Activated naive CD8-positive, alpha-beta T cell (primary cell): ENCODE measurements at regions not wholly inside any gene's neighbourhood (a gene's known extent, or its start where the extent isn't known, plus 50 kb on each side); places are given as distances from the start of the nearest gene placed in this dataset.

ENCODE experiments used
- H3K27ac Mint-ChIP-seq: one replicate; pipeline ENCODE4 v1.8.0; 2021; ENCODE audit warnings: mixed read lengths
- H3K27me3 Mint-ChIP-seq: one replicate; pipeline ENCODE4 v1.8.0; 2021; ENCODE audit warnings: mixed read lengths
- H3K36me3 Mint-ChIP-seq: one replicate; pipeline ENCODE4 v1.8.0; 2021; ENCODE audit warnings: mixed read lengths
- H3K4me1 Mint-ChIP-seq: one replicate; pipeline ENCODE4 v1.8.0; 2021; ENCODE audit warnings: low read depth, mixed read lengths
- H3K4me3 Mint-ChIP-seq: one replicate; pipeline ENCODE4 v1.8.0; 2021; ENCODE audit warnings: mild to moderate bottlenecking, mixed read lengths
- H3K9me3 Mint-ChIP-seq: one replicate; pipeline ENCODE4 v1.8.0; 2021; ENCODE audit warnings: low read depth, mixed read lengths

DNA sequence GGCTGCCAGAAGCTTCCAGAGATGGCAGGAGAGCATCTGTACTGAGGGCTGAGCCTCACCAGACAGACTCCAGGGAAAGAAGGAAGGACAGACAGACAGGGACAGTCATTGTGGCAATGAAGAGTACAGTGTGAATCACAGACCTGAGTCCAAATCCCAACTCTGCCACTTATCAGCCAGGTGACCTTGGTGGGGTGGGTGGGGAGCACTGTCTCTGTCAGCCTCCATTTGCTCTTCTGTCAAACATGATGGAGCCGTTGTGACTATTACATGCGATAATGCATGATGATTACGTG is 85.9 kb upstream of the FSTL4 start:
- Mint-ChIP-seq H3K9me3 (no peaks in the 10 kb centered on the region), H3K4me1 (peaks cover 12% of the 10 kb centered on the region), H3K27me3 (peaks cover 2% of the 10 kb centered on the region), H3K36me3 (no peaks in the 10 kb centered on the region), H3K4me3 (no peak overlapping the region), H3K27ac (no peak overlapping the region)

DNA sequence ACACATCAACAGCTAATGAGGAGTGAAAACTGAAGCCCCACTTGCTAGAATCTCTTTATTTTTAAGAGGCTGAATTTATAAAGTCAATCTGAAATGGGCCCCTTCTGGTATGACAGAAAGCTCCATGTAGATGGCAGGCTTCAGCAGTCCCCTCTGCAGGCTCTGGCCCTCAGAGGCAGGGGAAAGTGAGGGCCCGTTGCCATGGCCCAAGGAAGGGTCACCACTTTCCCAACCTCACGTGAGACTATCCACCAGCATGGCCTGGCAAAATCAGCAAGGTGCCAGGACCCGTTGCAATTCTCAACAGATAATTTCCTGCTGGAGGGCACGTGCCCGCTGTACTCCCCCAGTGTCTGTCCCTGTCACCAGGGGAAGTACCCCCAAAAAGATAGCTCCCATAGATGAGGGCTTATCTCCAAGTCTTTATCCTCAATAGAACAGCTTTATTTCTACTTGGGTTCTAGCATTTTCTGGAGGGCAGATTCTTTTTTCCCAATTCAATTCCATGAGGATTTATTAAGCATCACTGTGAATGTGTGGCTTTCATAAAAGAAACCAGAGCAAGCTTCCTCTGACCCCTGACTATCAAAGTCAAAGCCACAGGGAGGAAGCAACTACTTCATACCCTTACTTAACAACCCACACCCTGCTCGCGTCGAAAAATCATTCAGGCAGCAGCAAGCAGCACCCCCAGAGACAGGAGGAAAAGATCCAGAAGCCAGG is 85.4 kb upstream of the FSTL4 start:
- H3K4me1 Mint-ChIP-seq = peaks cover 12% of the 10 kb centered on the region
- H3K27ac Mint-ChIP-seq = no peak overlapping the region
- no peak overlapping the region for H3K4me3 Mint-ChIP-seq
- peaks cover 2% of the 10 kb centered on the region for H3K27me3 Mint-ChIP-seq
- no peaks in the 10 kb centered on the region for H3K36me3 Mint-ChIP-seq
- no peaks in the 10 kb centered on the region for H3K9me3 Mint-ChIP-seq

DNA sequence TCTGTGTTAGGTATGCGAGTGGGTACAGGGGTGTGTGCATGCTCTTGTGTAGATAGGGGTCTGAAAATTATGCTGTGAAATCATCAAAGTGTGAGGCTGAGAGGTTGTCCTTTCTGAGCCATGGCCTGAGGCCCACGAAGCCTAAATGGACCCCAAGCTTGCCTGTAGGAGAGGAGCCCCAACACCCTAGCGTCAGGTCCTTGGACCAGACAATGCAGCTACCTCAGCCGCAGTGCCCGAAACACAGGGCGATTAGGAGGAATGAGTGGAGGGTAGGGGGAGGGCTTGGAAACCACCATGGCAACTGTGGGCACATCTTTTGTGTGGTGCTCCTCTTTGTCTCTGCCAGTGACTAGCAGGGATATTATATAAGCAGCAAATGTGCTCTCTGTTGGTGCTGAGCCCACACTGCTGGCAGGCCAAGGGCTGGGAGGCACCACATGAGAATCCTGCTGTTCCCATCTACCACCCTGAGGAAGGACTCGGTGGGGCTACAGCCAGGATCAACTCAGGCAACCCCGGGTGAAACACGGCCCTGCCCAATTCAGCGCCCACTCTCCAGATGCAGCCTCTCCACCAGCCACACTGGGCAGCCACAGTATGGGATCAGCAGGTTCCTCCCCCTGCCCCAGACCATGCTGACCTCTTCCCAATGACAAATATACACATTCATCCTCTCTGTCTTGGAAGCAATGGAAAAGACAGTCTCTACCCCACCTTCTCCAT is 84.6 kb upstream of the FSTL4 start:
- Mint-ChIP-seq H3K27me3 (peaks cover 3% of the 10 kb centered on the region), H3K27ac (no peak overlapping the region), H3K9me3 (no peaks in the 10 kb centered on the region), H3K4me1 (peaks cover 12% of the 10 kb centered on the region), H3K36me3 (no peaks in the 10 kb centered on the region), H3K4me3 (no peak overlapping the region)

DNA sequence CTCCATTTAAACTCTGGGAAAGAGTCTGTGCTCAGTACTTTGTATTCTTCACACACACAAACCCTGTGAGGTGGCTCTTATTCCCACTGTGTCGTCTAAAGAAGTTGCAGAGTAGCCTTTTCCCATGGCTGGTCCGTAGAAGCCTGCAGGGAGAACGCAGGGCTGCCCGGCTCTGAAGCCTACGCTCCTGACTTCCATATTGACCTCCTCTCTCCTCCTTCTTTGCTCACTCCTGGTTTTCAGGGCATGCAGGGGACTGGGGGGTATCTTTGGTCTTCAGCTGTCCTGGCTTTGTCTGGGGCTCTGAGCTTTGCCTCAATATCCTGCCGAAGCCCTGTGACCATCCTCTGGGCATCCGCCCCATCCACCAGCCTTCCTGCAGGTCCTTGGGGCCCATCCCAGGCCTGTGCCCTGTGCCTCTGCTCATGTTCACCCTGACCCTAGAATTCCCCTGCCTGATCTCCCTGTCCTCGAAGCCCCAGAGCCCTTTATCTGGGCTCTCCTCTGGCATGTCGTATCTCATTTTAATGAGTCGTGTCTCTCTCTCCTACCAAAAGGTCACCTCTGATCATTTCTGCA is 83.8 kb upstream of the FSTL4 start:
- H3K27me3 Mint-ChIP-seq = peaks cover 5% of the 10 kb centered on the region
- no peak overlapping the region for H3K27ac Mint-ChIP-seq
- no peak overlapping the region for H3K4me3 Mint-ChIP-seq
- H3K9me3 Mint-ChIP-seq = no peaks in the 10 kb centered on the region
- H3K4me1 Mint-ChIP-seq = peaks cover 12% of the 10 kb centered on the region
- no peaks in the 10 kb centered on the region for H3K36me3 Mint-ChIP-seq

DNA sequence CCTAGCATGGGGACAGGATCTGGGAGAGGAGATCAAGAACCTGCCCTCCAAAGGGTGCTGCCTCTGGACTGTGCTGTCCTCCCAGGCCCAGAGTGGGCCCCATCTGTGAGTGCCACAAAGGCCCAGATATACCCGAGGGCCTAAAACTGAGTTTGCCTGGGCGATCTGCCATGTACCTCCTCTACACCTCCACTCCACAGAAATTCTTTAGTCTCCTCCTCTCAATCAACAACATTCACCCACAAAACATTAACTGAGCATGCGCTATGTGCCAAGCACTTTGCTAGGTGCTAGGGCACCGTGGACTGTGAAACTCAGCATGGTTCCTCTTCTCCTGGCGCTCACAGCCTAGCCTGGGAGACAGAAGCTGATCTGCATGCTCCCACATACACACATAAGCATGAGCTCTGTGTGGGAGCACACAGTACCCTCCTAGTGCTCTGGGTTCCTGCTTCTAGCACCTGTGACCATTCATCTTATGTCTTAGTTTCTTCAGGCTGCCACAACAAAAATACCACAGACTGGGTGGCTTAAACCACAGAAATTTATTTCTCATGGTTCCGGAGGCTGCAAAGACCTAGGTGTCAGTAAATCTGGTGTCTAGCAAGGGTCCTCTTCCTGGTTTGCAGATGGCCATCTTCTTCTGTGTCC is 82.0 kb upstream of the FSTL4 start:
- no peaks in the 10 kb centered on the region for H3K9me3 Mint-ChIP-seq
- H3K4me1 Mint-ChIP-seq = peaks cover 12% of the 10 kb centered on the region
- H3K36me3 Mint-ChIP-seq = no peaks in the 10 kb centered on the region
- H3K4me3 Mint-ChIP-seq = no peak overlapping the region
- H3K27ac Mint-ChIP-seq = no peak overlapping the region
- H3K27me3 Mint-ChIP-seq = peaks cover 11% of the 10 kb centered on the region

- Mint-ChIP-seq H3K36me3 (no peaks in the 10 kb centered on the region), H3K27me3 (peaks cover 22% of the 10 kb centered on the region), H3K27ac (no peak overlapping the region), H3K4me3 (no peak overlapping the region), H3K9me3 (no peaks in the 10 kb centered on the region), H3K4me1 (peaks cover 12% of the 10 kb centered on the region)
These were observed 79.1 kb upstream of the FSTL4 start for GRCh38 chr5:133691448-133691847.

DNA sequence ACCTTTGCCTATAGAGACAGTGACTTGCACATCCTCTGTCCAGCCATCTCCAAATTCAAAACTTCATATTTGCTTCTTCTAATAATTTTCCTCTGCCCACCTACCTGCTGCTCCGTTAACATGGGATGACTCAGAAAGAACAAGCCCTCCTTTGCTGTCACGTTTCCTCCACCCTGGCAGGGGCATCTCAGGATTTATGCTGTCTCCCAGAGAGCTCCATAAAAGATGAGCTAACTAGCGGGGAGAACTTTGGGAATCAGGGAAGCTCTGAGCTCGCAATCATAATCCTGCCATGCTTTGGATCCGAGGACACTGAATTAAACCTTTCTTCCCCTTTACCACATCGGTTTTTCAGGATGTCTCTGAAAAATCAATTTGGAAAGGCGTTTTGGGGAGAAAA is 78.4 kb upstream of the FSTL4 start:
- Mint-ChIP-seq H3K27me3 (peaks cover 24% of the 10 kb centered on the region), H3K36me3 (no peaks in the 10 kb centered on the region), H3K9me3 (no peaks in the 10 kb centered on the region), H3K4me1 (peaks cover 12% of the 10 kb centered on the region), H3K4me3 (no peak overlapping the region), H3K27ac (no peak overlapping the region)

DNA sequence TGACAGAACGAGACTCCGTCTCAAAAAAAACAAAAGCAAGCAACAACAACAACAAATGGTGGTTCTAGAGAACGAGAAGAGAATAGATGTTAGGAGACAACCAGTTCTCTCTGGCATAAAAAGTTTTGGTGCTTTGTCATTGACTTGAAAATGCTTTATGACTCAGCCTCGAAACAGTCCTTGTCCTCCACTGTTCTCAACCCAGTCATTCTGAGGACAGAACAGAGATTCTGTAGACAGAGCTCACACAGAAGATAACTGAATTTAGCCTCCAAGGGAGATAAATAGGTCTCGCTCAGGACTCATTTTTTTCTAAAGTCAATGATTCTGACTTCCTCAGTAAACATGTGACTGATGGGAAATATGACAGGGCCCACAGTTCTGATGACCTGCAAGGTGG is 76.0 kb upstream of the FSTL4 start:
- H3K27ac Mint-ChIP-seq = no peak overlapping the region
- H3K4me1 Mint-ChIP-seq = no peaks in the 10 kb centered on the region
- H3K9me3 Mint-ChIP-seq = no peaks in the 10 kb centered on the region
- peaks cover 25% of the 10 kb centered on the region for H3K27me3 Mint-ChIP-seq
- no peaks in the 10 kb centered on the region for H3K36me3 Mint-ChIP-seq
- H3K4me3 Mint-ChIP-seq = no peak overlapping the region

DNA sequence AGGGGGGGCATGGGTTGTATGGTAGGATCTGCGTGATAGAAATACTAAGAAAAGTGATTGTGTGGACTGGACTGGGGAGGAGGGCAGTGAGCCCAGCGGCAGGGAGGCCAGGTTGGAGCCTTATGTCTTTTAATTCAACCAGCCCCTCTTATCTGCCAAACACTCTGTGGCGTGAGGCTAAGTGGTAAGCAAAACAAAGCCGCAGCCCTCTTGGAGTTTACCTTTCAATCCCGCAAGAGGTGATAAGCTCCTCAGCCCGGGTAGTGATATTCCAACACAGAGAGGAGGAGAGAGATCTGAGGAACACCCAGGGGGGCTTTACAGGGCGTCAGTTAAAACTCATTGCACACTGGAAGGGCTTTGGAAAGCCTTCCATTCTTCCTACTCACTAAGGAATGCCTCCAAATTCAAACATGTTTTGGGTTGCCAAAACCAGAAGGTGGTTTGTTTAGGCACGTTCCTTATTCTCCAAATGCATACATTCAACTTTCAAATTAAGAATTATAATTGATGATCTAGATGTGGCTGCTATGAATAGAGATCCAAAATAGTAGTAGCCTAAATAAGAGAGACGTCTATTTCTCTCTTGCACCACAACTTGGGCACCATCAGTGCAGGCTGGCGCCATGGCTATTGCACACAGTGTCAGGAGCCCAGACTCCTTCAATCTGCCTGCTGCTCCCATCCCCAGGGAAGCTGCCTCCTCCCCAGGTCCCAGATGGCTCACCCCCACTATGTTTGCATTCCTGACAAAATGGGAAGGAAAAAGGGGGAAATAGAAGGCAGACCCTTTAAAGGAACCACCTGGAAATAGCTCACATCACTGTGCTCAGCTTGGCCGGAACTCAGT is 75.1 kb upstream of the FSTL4 start:
- Mint-ChIP-seq H3K36me3 (no peaks in the 10 kb centered on the region), H3K4me3 (no peak overlapping the region)

DNA sequence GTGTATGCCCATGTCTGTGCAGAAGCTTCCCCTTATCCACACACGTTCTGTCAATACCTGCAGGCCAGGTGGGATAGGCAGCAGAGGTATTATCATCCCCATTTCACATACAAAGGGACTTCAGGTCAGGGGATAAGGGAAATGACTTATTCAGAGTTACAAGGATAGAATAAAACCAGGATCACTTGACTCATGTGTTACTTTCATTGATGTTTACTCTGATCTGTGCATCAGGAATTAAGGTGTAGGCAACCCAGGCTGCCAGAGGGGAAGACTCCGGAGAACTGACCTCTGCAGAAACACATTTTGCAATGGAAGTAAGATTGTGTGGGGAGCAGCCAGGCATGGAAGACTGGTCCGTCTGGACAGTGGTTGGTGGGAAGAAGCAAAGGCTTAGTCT is 74.2 kb upstream of the FSTL4 start:
- Mint-ChIP-seq H3K9me3 (no peaks in the 10 kb centered on the region), H3K36me3 (no peaks in the 10 kb centered on the region), H3K4me1 (no peaks in the 10 kb centered on the region), H3K27ac (no peak overlapping the region), H3K4me3 (no peak overlapping the region), H3K27me3 (peaks cover 21% of the 10 kb centered on the region)

More for the DNA sequence above, 75.1 kb upstream of the FSTL4 start:
- Mint-ChIP-seq H3K27me3 (peaks cover 23% of the 10 kb centered on the region), H3K4me1 (no peaks in the 10 kb centered on the region), H3K27ac (no peak overlapping the region), H3K9me3 (no peaks in the 10 kb centered on the region)

DNA sequence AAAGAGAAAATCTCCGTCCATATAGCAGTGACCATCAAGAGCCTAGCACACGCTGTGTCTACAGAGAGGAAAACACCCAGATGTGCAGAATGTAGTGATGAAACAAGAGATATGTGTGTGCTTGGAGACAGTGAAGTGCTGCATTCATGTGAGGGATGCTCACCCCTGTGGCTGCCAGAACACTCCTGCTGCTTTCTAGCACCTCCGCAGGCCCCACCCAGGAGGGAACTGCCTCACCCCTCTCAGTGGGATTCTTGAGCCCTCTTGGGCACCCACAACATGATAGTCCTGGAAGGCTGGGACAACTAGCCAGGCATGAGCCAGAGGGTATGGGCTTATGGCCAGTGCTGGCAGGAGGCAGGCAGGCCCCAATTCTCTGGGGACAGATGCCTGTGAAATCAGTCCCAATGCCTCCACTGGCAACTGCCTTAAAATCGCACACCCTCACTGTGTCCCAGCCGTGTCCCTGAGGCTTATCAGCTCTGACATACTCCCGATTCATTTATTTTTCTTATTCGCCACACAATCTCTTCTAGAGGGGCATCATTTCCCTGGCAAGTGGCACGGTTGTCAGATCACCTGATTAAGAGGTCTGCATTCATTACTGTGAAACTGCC is 73.2 kb upstream of the FSTL4 start:
- Mint-ChIP-seq H3K27me3 (peaks cover 21% of the 10 kb centered on the region), H3K4me1 (no peaks in the 10 kb centered on the region), H3K9me3 (no peaks in the 10 kb centered on the region), H3K27ac (no peak overlapping the region), H3K4me3 (no peak overlapping the region), H3K36me3 (no peaks in the 10 kb centered on the region)

GRCh38 chr5:133683646-133684596 is 71.6 kb upstream of the FSTL4 start:
- Mint-ChIP-seq H3K27me3 (peaks cover 13% of the 10 kb centered on the region), H3K4me3 (no peak overlapping the region), H3K4me1 (no peaks in the 10 kb centered on the region), H3K36me3 (no peaks in the 10 kb centered on the region), H3K9me3 (no peaks in the 10 kb centered on the region), H3K27ac (no peak overlapping the region)

GRCh38 chr5:133682451-133682850 is 70.1 kb upstream of the FSTL4 start:
- H3K4me3 Mint-ChIP-seq = no peak overlapping the region
- no peaks in the 10 kb centered on the region for H3K4me1 Mint-ChIP-seq
- no peaks in the 10 kb centered on the region for H3K9me3 Mint-ChIP-seq
- peaks cover 13% of the 10 kb centered on the region for H3K27me3 Mint-ChIP-seq
- no peak overlapping the region for H3K27ac Mint-ChIP-seq
- H3K36me3 Mint-ChIP-seq = no peaks in the 10 kb centered on the region
